NT2/D1 (cell line): ENCODE measurements at regions not wholly inside any gene's neighbourhood (a gene's known extent, or its start where the extent isn't known, plus 50 kb on each side); places are given as distances from the start of the nearest gene placed in this dataset.

Experiments
- DNase-seq: peaks from one replicate; pipeline ENCODE4 v3.0.0-alpha.2; 2011; ENCODE audit warnings: low read depth, low spot score
- H3K27me3 ChIP-seq: 2 replicates; pipeline ENCODE4 v1.6.0; 2011; ENCODE audit warnings: mild to moderate bottlenecking; ENCODE audit not compliant: insufficient read length, insufficient read depth
- H3K36me3 ChIP-seq: 2 replicates; pipeline ENCODE4 v1.6.1; 2011; ENCODE audit warnings: mild to moderate bottlenecking, low read length, mixed read lengths; ENCODE audit not compliant: insufficient read depth, insufficient read length
- H3K4me1 ChIP-seq: 2 replicates; pipeline ENCODE4 v1.5.1; 2011; ENCODE audit not compliant: insufficient read depth, insufficient read length
- H3K4me3 ChIP-seq: 2 replicates; pipeline ENCODE4 v1.5.1; 2011; ENCODE audit warnings: low read depth; ENCODE audit not compliant: insufficient read length
- H3K9ac ChIP-seq: 2 replicates; pipeline ENCODE4 v1.6.0; 2011; ENCODE audit warnings: low read depth; ENCODE audit not compliant: insufficient read length
- H3K9me3 ChIP-seq: 2 replicates; pipeline ENCODE4 v1.5.1; 2011; ENCODE audit warnings: mild to moderate bottlenecking, low read length; ENCODE audit not compliant: insufficient read depth
- SUZ12 ChIP-seq: IDR thresholded peaks from 2 replicates; pipeline ENCODE4 v1.6.1; 2011; ENCODE audit not compliant: insufficient read length, insufficient read depth; ENCODE audit errors: extremely low read depth
- YY1 ChIP-seq: IDR thresholded peaks from 2 replicates; pipeline ENCODE4 v1.6.1; 2011; ENCODE audit not compliant: insufficient read length, insufficient read depth
- ZNF274 ChIP-seq: IDR thresholded peaks from 2 replicates; pipeline ENCODE4 v1.6.1; 2011; ENCODE audit warnings: mild to moderate bottlenecking, low read depth, low read length

- no peaks in the 10 kb centered on the region for H3K27me3 ChIP-seq
- no peak for DNase-seq
These were observed 93.2 kb upstream of the PRR5 start for GRCh38 chr22:44608597-44609399.

GRCh38 chr22:44606126-44606525 lies 95.9 kb upstream of the PRR5 start:
- Histone ChIP-seq H3K9ac (no peak overlapping the region), H3K36me3 (no peaks in the 10 kb centered on the region), H3K27me3 (no peaks in the 10 kb centered on the region), H3K9me3 (peaks cover 11% of the 10 kb centered on the region; the same call in 1 of the 2 replicates), H3K4me1 (peaks cover 2% of the 10 kb centered on the region), H3K4me3 (no peak overlapping the region)
- TF ChIP-seq ZNF274 (no peak), SUZ12 (no peak), YY1 (no peak)
- DNase-seq: no peak

More at GRCh38 chr22:44608597-44609399, 93.2 kb upstream of the PRR5 start:
- Histone ChIP-seq H3K9ac (no peak overlapping the region), H3K9me3 (peaks cover 35% of the 10 kb centered on the region), H3K4me3 (no peak overlapping the region), H3K4me1 (peaks cover 2% of the 10 kb centered on the region), H3K36me3 (no peaks in the 10 kb centered on the region)
- TF ChIP-seq YY1: no peak
- TF ChIP-seq SUZ12: no peak
- no peak for TF ChIP-seq ZNF274

- H3K9ac ChIP-seq: no peak overlapping the region
These were observed 96.5 kb upstream of the PRR5 start for GRCh38 chr22:44605486-44605885.

GRCh38 chr22:44604991-44605390 lies 97.0 kb upstream of the PRR5 start:
- Histone ChIP-seq H3K4me3 (no peak overlapping the region), H3K36me3 (no peaks in the 10 kb centered on the region), H3K9me3 (peaks cover 4% of the 10 kb centered on the region; the same call in 1 of the 2 replicates), H3K9ac (no peak overlapping the region), H3K27me3 (no peaks in the 10 kb centered on the region), H3K4me1 (peaks cover 2% of the 10 kb centered on the region)
- TF ChIP-seq SUZ12 (no peak), ZNF274 (no peak), YY1 (no peak)
- DNase-seq: no peak

More at GRCh38 chr22:44605486-44605885, 96.5 kb upstream of the PRR5 start:
- H3K9me3 ChIP-seq: peaks cover 8% of the 10 kb centered on the region; the same call in 1 of the 2 replicates
- H3K4me1 ChIP-seq: peaks cover 2% of the 10 kb centered on the region
- TF ChIP-seq SUZ12: no peak
- no peak for TF ChIP-seq ZNF274
- TF ChIP-seq YY1: no peak
- DNase-seq: no peak
- H3K36me3 ChIP-seq: no peaks in the 10 kb centered on the region
- no peaks in the 10 kb centered on the region for H3K27me3 ChIP-seq
- no peak overlapping the region for H3K4me3 ChIP-seq

GRCh38 chr22:44604455-44604854 lies 97.5 kb upstream of the PRR5 start:
- no peak for DNase-seq
- Histone ChIP-seq H3K27me3 (no peaks in the 10 kb centered on the region), H3K4me1 (peaks cover 2% of the 10 kb centered on the region), H3K9ac (no peak overlapping the region), H3K9me3 (no peaks in the 10 kb centered on the region), H3K36me3 (no peaks in the 10 kb centered on the region), H3K4me3 (no peak overlapping the region)
- TF ChIP-seq YY1: no peak
- TF ChIP-seq SUZ12: no peak
- no peak for TF ChIP-seq ZNF274

GRCh38 chr22:44603767-44604166 lies 98.2 kb upstream of the PRR5 start:
- H3K9me3 ChIP-seq: no peaks in the 10 kb centered on the region
- H3K4me1 ChIP-seq: peaks cover 2% of the 10 kb centered on the region
- no peaks in the 10 kb centered on the region for H3K36me3 ChIP-seq
- no peak for DNase-seq
- no peaks in the 10 kb centered on the region for H3K27me3 ChIP-seq
- no peak for TF ChIP-seq YY1
- no peak for TF ChIP-seq ZNF274
- TF ChIP-seq SUZ12: no peak
- no peak overlapping the region for H3K4me3 ChIP-seq
- H3K9ac ChIP-seq: no peak overlapping the region

GRCh38 chr22:44601725-44602124 lies 100.3 kb upstream of the PRR5 start:
- Histone ChIP-seq H3K36me3 (no peaks in the 10 kb centered on the region), H3K27me3 (no peaks in the 10 kb centered on the region), H3K4me1 (peaks cover 5% of the 10 kb centered on the region), H3K9me3 (no peaks in the 10 kb centered on the region), H3K9ac (no peak overlapping the region), H3K4me3 (no peak overlapping the region)
- TF ChIP-seq SUZ12: no peak
- no peak for TF ChIP-seq YY1
- no peak for TF ChIP-seq ZNF274
- no peak for DNase-seq
